ENCODE measurements at regions not wholly inside any gene's neighbourhood (a gene's known extent, or its start where the extent isn't known, plus 50 kb on each side); places are given as distances from the start of the nearest gene placed in this dataset.

GRCh38 chr13:34128661-34129060 lies 310.7 kb downstream of the RFC3 start:
- FAIRE-seq: no peak

- FAIRE-seq: no peak
These were observed 311.5 kb downstream of the RFC3 start for GRCh38 chr13:34129436-34129835.

- FAIRE-seq: no peak
These were observed 319.3 kb downstream of the RFC3 start for GRCh38 chr13:34137200-34137599.

GRCh38 chr13:34139660-34140227 lies 321.8 kb downstream of the RFC3 start:
- peak; percentile 78 for FAIRE-seq

- FAIRE-seq: no peak
These were observed 325.7 kb downstream of the RFC3 start for GRCh38 chr13:34143637-34144036.

GRCh38 chr13:34144142-34144541 lies 326.2 kb downstream of the RFC3 start:
- no peak for FAIRE-seq

- FAIRE-seq: no peak
These were observed 327.1 kb downstream of the RFC3 start for GRCh38 chr13:34145061-34145460.

- no peak for FAIRE-seq
These were observed 330.4 kb downstream of the RFC3 start for GRCh38 chr13:34148359-34148758.

GRCh38 chr13:34151885-34152284 lies 333.9 kb downstream of the RFC3 start:
- no peak for FAIRE-seq

- FAIRE-seq: no peak
These were observed 334.5 kb downstream of the RFC3 start for GRCh38 chr13:34152409-34152808.

GRCh38 chr13:34152996-34153395 lies 335.0 kb downstream of the RFC3 start:
- no peak for FAIRE-seq

GRCh38 chr13:34153428-34154180 lies 335.7 kb downstream of the RFC3 start:
- FAIRE-seq: no peak

- FAIRE-seq: no peak
These were observed 338.1 kb downstream of the RFC3 start for GRCh38 chr13:34155931-34156607.

GRCh38 chr13:34156841-34157365 lies 339.0 kb downstream of the RFC3 start:
- FAIRE-seq: peak; percentile 21

- FAIRE-seq: no peak
These were observed 342.0 kb downstream of the RFC3 start for GRCh38 chr13:34159946-34160345.

GRCh38 chr13:34161931-34162543 lies 344.1 kb downstream of the RFC3 start:
- FAIRE-seq: peak; percentile 74

GRCh38 chr13:34162544-34162933 lies 344.6 kb downstream of the RFC3 start:
- no peak for FAIRE-seq

- no peak for FAIRE-seq
These were observed 346.6 kb downstream of the RFC3 start for GRCh38 chr13:34164582-34164981.

- no peak for FAIRE-seq
These were observed 347.2 kb downstream of the RFC3 start for GRCh38 chr13:34165158-34165557.

- FAIRE-seq: no peak
These were observed 348.5 kb downstream of the RFC3 start for GRCh38 chr13:34166406-34166805.

GRCh38 chr13:34167347-34167746 lies 349.4 kb downstream of the RFC3 start:
- no peak for FAIRE-seq

- no peak for FAIRE-seq
These were observed 354.1 kb downstream of the RFC3 start for GRCh38 chr13:34172048-34172447.

GRCh38 chr13:34174671-34175145 lies 356.8 kb downstream of the RFC3 start:
- FAIRE-seq: no peak
